HG03520 (cell line): ENCODE measurements at regions not wholly inside any gene's neighbourhood (a gene's known extent, or its start where the extent isn't known, plus 50 kb on each side); places are given as distances from the start of the nearest gene placed in this dataset.
A peak's percentile ranks its signal among the peaks of the same experiment; 100 is the strongest.
"Not testable (repeated sequence)": the region's sequence is repeated elsewhere in the genome, so short reads cannot be mapped to it uniquely, and the experiment has no call there.

Source experiments
- ATAC-seq: cut with Tn5 transposase; IDR thresholded peaks from one replicate; pipeline ENCODE4 v1.9.1; 2021; ENCODE audit warnings: mild to moderate bottlenecking, moderate library complexity; ENCODE audit not compliant: unreplicated experiment

DNA sequence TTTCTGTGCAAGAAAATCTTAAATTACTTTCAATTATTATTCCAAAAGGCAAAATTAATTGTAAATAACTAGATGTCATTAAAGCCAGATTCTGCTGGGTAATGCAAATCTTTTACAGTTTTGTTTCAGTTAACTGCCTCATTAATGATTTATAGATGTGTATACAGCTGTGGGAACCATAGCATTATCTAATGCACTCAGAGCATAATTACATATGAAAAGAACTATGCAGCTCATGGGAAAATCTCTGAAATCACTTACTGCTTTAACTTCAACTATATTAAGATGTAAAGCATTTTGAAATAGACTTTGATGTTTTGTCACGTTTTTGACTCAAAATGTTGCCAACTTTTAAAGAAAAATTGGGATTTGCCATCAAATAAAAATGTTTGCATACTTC, 630.3 kb upstream of the KLHL4 start:
- no peak for ATAC-seq

DNA sequence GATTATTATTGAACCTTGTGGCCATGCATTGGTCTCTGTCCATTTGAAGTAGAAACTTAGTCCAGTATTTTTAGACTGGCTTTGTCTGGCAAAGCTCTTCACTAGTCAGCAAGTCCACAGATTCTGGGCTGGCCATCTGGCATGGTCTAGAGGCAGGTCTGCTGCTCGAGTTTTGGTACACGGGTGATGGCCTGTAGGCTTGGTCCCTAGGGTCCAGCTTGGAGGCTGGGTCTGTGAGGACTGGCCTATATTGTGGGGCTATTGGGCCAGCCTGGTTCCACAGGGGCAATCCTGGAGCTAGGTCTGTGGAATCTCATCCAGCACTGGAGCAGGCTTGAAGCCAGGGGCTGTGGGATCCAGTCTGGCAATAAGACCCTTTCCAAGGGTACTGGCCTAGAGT, 607.6 kb upstream of the KLHL4 start:
- ATAC-seq, result no peak

DNA sequence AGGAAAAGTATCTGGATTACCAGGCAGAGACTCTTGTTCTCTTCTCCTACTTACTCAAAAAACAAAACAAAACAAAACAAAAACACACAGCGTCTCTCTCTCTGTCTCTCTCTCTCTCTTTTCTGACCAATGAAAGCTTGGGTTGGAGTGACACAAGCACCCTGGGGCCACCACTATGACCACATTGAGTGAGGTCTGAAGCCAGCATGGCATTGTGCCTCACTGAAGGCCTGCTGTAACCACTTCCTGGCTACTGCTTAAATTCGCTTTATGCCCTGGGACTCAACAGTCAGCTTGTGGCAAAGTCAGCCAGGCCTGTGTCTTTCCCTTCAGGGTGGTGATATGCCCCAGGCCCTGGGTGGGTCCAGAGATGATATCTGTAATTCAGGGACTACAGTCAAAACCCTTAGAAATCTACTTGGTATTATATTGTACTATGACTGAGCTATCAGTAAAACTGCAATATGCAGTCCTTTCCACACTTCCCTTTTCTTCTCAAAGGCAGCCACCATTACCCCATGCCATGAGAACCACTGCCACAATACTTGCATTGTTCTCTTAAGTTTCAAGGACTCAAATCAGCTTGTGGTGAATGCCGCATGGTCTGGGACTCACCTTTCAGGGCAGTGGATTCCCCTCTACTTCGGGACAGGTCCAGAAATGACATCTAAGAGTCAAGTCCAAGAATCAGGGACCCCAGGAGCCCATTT, 606.8 kb upstream of the KLHL4 start:
- ATAC-seq, result no peak

DNA sequence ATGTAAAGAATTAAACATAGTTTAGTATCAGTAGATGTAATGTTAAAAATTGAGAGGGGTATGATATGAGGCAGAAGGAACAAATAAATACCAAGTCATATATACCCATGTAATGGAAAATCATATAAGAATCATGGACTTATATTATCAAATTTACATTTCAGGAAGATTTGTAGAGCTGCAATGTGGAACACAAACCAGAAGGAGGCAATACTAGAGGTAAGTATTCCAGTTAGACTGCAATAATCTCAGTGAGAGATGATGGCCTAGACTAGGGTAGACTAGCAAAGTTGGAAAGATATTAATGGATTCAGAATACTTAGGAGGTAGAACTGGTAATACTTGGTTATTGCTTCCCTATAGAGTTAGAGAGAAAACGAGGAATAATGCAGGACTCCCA, 603.0 kb upstream of the KLHL4 start:
- ATAC-seq, result no peak

DNA sequence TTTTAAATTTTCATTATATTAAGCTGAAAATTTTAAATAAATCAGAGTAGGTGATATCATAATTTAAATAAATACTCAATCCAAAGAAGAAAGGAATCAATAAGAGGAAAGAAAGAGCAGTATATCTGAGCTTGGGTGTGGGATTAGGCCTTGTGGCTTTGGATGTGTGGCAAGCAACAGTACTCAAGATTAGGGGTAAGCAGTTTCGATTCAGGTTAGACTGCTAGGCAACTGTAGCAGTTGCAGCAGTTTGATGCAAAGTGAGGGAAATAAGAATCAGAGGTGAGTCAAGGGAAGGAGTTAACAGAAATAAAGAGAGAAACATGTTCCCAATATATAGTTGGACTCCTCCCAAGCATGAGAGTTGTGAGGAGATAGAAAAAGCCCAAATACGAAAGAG, 599.6 kb upstream of the KLHL4 start:
- no peak for ATAC-seq

DNA sequence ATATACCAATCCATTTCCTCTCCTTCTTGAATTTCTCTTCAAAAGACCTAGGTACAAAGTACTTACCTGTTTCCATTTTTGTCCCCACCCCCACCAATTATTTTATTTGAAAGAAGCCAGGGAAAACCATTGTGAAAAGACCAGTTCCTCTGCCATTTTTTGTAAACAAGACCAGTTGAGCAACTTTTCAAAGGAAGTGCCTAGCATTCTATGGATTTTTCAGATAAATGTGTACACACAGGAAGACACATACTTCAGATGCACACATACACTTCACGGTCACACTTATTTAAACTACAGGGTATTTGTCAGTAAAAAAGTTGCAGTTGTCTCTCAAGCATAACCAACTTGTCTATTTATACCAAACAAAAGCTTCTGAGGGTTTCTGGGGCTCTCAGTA, 587.2 kb upstream of the KLHL4 start:
- no peak for ATAC-seq

DNA sequence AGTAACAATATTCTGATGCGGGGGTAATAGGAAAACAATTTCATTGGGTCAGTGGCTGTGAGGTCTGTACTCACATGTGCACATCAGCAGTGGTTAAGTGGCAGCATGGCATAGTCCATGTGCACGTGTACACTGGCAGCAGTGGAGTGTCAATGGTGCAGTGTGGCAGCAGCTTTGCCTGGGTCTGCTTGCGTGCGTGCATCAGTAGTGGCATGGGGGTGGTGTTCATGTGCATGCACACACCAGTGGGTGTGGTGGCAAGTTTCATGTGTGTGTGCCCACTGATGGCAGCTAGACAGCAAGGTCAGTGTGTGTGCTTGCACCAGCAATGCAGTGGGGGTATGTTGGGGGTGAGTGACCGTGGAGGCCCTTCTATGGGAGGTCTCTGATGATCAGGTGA, 581.6 kb upstream of the KLHL4 start:
- no peak for ATAC-seq

DNA sequence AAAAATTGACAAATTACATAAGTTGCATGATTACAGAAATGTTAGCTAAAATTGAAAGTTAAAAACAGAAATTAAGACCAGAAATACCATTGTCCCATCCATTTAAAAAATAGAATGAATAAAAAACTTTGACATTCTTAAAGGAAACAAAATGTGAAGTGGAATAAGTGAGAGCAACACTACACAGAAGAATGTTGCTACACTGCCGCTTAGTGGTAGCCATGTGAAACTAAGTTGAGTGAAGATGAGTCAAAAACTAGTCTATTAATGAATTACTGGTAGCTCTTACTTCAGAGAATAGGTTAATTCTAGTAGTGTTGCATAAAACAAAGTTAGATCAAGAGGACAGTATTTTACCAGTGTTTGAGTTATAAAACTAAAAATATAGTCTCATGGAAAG, 571.0 kb upstream of the KLHL4 start:
- ATAC-seq, result peak; percentile 93

DNA sequence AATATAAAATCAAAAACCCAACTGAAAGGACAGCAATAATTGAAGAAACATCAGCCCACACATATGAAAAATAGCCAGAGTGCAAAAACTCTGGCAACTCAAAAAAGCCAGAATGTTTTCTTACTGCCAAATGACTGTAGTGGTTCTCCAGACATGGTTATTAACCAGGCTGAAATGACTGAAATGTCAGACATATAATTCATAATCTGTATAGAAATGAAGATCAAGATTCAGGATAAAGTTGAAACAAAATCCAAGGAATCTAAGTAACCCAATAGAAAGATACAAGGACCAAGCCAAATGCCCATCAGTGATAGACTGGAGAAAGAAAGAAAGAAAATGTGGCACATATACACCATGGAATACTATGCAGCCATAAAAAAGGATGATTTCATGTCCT, 553.3 kb upstream of the KLHL4 start:
- ATAC-seq, result no peak

DNA sequence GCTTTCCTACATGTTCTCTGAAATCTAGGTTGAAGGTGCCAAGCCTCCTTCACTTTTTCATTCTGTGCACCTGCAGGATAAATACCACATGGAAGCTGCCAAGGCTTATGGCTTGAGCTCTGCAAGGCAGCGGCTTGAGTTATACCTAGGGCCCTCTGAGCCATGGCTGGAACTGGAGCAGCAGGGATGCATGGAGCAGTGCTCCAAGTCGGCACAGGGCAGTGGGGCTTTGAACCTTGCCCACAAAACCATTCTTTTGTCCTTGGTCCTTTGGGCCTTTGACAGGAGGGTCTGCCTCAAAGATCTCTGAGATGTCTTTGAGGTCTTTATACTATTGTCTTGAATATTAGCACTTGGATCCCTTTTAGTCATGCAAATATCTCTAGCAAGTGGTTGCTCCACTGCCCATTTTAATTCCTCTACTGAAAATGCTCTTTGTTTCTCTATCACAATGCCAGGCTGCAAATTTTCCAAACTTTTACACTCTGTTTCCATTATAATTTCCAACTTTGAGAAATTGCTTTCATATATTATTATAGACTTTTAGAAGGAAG, 536.2 kb upstream of the KLHL4 start:
- ATAC-seq, result no peak

DNA sequence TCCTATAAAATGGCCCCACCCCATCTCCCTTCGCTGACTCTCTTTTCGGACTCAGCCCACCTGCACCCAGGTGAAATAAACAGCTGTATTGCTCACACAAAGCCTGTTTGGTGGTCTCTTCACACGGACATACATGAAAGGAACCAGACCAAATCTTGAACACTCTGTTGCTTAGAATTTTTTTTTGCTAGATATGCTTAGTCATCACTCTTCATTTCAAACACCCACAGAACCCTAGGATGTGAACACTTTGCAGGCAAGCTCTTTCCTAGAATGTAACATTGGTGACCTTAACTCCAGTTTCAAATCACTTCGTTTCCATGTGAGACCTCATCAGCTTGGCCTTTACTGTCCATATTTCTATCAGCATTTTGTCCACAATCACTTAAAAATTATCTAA, 530.3 kb upstream of the KLHL4 start:
- ATAC-seq, result not testable (repeated sequence)

DNA sequence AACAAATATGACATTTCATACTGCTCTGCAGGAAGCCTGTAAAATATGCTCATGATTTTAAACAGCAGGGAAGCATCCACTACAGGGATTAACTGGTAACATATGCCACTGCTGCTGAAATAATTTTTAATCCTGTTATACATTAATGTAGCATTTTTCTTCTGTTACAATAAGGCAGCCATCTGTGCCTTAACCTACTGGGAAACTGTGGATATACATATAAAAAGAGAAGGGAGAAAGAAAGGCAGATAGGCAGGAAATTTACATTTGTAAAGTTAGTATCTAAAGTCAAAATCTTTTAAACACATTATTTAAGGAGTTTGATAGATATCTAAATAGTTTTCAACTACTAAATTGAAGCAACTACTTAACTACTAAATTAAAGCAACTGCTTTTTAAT, 514.6 kb upstream of the KLHL4 start:
- ATAC-seq, result no peak

DNA sequence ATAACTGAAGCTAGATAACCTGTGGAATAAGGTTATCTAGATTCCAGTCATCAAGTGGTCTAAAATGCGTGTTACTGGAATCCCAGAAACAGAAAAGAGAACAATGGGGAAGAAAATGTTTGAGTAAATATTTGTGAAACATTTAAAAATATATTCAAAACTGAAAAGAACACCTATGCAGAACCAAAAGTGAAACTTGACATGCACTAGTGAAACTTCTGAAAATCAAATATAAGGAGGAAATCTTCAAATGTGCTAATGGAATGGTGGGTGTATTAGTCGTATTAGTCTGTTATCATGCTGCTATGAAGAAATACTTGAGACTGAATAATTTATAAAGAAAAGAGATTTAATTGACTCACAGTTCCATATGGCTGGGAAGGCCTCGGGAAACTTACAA, 512.4 kb upstream of the KLHL4 start:
- no peak for ATAC-seq

DNA sequence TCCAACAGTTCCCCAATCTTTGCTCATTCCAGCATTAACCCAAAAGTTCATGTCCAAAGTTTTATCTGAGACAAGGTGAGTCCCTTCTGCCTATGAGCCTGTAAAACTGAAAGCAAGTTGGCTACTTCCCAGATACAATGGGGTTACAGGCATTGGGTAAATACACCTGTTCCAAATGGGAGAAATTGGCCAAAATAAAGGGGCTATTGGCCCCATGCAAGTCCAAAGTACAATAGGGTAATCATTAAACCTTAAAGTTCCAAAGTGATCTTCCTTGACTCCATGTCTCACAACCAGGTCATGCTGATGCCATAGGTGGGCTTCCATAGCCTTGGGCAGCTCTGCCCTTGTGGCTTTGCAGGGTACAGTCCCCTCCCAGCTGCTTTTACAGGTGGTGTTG, 511.7 kb upstream of the KLHL4 start:
- no peak for ATAC-seq

DNA sequence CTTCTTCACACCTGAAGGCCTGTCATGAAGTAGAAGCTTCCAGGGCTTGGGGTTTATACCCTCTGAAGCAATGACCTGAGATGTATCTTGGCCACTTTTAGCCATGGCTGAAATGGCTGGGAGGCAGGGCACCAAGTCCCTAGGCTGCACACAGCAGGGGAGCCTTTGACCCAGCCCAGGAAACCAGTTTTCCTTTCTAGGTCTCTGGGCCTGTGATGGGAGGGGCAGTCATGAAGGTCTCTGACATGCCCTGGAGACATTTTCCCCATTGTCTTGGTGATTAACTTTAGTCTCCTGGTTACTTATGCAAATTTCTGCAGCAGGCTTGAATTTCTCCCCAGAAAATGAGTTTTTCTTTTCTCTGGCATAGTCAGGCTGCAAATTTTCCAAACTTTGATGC, 511.0 kb upstream of the KLHL4 start:
- no peak for ATAC-seq

DNA sequence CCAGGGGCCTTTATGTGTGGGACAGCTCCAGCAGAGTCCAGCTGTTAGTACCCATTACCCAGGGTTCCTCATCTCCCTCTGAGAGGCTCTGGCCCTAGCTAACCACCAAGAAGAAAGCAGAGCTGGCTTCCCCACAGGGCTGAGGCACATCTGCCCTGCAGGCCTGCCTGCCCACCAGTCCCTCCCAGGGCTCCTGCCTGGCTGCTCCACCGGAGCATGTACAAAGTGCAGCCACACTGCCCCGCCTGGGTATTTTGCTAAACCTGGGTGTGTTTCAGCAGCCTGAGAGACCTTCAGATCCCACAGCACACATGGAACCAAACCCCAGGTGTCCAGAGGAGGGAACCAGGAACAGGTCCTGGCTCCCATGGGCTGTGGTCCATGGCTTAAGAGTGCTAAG, 500.4 kb upstream of the KLHL4 start:
- ATAC-seq, result no peak

DNA sequence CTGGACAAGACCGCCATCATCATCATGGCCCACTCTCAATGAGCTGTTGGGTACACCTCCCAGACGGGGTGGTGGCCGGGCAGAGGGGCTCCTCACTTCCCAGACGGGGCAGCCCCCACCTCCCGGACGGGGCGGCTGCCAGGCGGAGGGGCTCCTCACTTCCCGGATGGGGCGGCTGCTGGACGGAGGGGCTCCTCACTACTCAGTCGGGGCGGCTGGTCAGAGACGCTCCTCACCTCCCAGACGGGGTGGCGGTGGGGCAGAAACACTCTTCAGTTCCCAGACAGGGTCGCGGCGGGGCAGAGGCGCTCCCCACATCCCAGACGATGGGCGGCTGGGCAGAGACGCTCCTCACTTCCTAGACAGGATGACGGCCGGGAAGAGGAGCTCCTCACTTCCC, 484.5 kb upstream of the KLHL4 start:
- not testable (repeated sequence) for ATAC-seq

DNA sequence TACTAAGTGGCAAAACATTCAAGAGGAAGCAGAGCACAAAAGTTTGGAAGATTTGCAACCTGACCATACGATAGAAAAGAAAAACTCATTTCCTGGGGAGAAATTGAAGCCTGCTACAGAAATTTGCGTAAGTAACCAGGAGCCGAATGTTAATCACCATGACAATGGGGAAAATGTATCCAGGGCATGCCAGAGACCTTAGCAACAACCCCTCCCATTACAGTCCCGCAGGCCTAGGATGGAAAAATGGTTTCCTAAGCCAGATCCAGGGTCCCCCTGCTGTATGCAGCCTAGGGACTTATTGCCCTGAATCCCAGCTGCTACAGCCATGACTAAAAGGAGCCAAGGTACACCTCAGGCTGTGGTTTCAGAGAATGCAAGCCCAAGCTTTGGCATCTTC, 472.2 kb upstream of the KLHL4 start:
- ATAC-seq, result no peak

DNA sequence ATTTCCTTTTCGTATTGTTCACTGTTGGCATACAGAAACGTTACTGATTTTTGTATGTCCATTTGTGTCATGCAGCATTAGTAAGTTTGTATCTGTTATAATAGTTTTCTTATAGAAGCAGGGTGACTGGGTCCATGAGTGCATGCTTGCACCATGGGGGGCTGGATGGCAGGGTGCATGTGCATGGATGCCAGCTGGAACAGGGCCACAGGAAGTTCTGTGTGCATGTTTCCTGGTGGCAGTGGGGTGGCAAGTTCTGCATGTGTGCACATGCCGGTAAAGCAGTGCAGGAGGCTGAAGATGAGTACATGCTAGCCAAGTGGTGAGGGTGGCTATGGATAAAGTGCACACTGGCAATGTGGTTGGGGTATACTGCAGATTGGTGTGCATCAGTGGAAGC, 468.0 kb upstream of the KLHL4 start:
- ATAC-seq, result no peak

DNA sequence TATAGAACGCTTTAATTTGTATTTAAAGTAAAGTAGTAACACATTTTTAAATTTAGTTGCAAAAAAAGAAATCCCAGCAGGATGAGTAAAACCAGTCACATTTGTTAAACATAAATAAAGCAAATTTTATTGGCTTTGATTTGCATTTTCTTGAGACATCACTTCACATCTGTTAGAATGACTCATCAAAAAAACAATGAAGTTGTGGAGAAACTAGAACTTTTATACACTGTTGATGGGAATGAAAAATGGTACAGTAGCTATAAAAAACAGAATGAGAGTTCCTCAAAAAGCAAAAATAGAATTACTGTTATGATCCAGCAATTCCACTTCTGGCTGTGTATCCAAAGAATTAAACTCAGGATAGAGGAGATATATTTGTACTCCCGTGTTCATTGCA, 454.0 kb upstream of the KLHL4 start:
- ATAC-seq, result no peak

DNA sequence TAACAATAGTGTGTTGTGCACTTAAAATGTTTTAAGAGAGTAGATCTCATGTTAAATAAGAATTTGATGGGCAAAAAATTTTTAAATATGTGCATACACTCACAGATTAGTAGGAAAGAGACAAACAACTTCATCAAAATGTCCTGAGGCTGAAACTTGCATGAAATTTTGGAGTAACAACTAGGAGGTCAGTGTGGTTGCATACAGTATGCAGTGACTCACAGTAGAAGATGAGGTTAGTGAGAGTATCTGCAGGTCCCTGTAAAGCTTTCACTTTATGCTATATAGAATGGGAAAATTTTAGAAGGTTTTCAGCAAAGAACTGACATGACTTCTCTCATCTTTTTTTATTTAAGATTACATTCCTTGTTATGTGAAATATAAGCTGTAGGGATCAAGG, 453.1 kb upstream of the KLHL4 start:
- ATAC-seq, result no peak

DNA sequence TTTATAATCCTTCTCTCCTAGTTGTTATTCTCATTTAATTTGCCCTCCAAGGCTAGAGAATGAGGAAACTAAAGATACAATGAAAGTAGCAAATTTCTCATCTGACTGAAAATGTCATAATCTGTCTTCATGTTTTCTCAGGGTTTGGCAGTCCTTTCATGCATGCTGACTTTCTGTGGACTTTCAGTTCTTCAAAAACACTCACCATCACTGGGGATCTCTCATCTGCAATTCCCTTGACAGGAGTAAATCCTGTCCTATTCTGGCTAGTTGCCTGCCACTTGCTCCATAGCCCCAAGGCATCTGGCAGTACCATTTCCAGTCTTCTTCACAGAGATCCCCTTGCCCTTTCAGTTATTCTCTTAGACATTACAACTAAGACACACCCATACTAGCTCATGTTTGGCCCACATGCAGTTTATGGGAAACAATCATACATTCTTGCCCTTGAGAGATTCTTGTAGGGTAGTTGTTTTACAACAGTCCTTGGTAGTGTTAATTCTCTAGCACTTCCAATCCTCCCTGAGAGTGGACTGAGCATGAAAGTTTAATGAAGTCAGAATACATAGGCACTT, 449.7 kb upstream of the KLHL4 start:
- no peak for ATAC-seq

DNA sequence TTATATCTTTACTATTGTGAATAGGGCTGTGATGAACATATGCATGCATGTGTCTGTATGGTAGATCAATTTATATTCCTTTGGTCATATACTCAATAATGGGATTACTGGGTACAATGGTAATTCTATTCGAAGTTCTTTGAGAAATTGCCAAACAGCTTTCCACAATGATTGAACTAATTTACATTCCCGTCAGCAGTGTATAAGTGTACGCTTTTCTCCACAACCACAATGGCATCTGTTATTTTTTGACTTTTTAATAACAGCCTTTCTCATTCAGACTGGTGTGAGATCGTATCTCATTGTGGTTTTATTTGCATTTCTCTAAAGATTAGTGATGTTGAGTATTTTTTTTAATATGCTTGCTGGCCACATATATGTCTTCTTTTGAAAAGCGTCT, 439.4 kb upstream of the KLHL4 start:
- ATAC-seq, result no peak
